SU-DHL-6 (cell line): ENCODE measurements at regions not wholly inside any gene's neighbourhood (a gene's known extent, or its start where the extent isn't known, plus 50 kb on each side); places are given as distances from the start of the nearest gene placed in this dataset.

Experiments used
- H2AFZ ChIP-seq: fragments of 200-600 bp; sonication (generic); 2 replicates; pipeline ENCODE4 v1.6.1; 2014; ENCODE audit warnings: low read depth, mild to moderate bottlenecking, moderate library complexity, mixed read lengths, antibody characterized with exemption, low read length; ENCODE audit not compliant: severe bottlenecking
- H3F3A ChIP-seq: fragments of 200-600 bp; shearing (Covaris generic); 2 replicates; pipeline ENCODE4 v1.6.0; 2016; ENCODE audit warnings: antibody characterized with exemption, mild to moderate bottlenecking; ENCODE audit not compliant: insufficient read depth
- H3K27ac ChIP-seq: fragments of 200-600 bp; sonication (generic); 2 replicates; pipeline ENCODE4 v1.5.1; 2016; ENCODE audit warnings: low read depth, mild to moderate bottlenecking, low read length, moderate library complexity, mixed read lengths
- H3K27me3 ChIP-seq: fragments of 200-600 bp; sonication (generic), shearing (Covaris generic); 2 replicates; pipeline ENCODE4 v1.6.0; 2014; ENCODE audit warnings: mild to moderate bottlenecking, low read length
- H3K36me3 ChIP-seq: fragments of 200-600 bp; sonication (generic); 2 replicates; pipeline ENCODE4 v1.6.1; 2014; ENCODE audit warnings: mild to moderate bottlenecking, low read length, mixed read lengths
- H3K4me2 ChIP-seq: fragments of 300-600, 200-600 bp; shearing (Covaris generic), sonication (generic); 2 replicates; pipeline ENCODE4 v1.6.0; 2014; ENCODE audit warnings: low read length, low read depth, mild to moderate bottlenecking; ENCODE audit not compliant: poor library complexity, severe bottlenecking
- H3K4me3 ChIP-seq: fragments of 200-600 bp; sonication (generic); 2 replicates; pipeline ENCODE4 v1.5.1; 2014; ENCODE audit warnings: antibody characterized with exemption, low read length, mild to moderate bottlenecking, mixed read lengths; ENCODE audit not compliant: insufficient read depth, poor library complexity, severe bottlenecking
- H3K79me2 ChIP-seq: fragments of 200-600 bp; sonication (generic); 2 replicates; pipeline ENCODE4 v1.6.1; 2014; ENCODE audit warnings: mild to moderate bottlenecking, low read length, moderate library complexity; ENCODE audit not compliant: insufficient read depth
- H3K9ac ChIP-seq: fragments of 200-600 bp; sonication (generic); 2 replicates; pipeline ENCODE4 v1.7.0; 2014; ENCODE audit warnings: mild to moderate bottlenecking, low read length
- H3K9me2 ChIP-seq: fragments of 200-600 bp; sonication (generic); replicated peaks from 2 replicates; pipeline ENCODE4 v1.6.1; 2014; ENCODE audit warnings: low read length; ENCODE audit not compliant: insufficient read depth
- H3K9me3 ChIP-seq: fragments of 200-600 bp; sonication (generic); 2 replicates; pipeline ENCODE4 v1.6.1; 2014; ENCODE audit warnings: low read length, mixed read lengths; ENCODE audit not compliant: insufficient read depth
- H4K20me1 ChIP-seq: fragments of 200-600 bp; sonication (generic); 2 replicates; pipeline ENCODE4 v1.6.1; 2014; ENCODE audit warnings: low read depth, mild to moderate bottlenecking, antibody characterized with exemption, low read length, moderate library complexity, mixed read lengths
- CTCF ChIP-seq: fragments of 200-600 bp; sonication (generic); IDR thresholded peaks from one replicate; pipeline ENCODE4 v1.5.1; 2017; ENCODE audit warnings: antibody characterized with exemption, mild to moderate bottlenecking, low read length, moderate library complexity; ENCODE audit not compliant: insufficient read depth, poor library complexity, severe bottlenecking
- EZH2phosphoT487 ChIP-seq: fragments of 200-600 bp; sonication (generic), shearing (Covaris generic); conservative IDR thresholded peaks from 2 replicates; pipeline ENCODE4 v1.6.1; 2018; ENCODE audit warnings: mild to moderate bottlenecking, antibody characterized with exemption, low read length, moderate library complexity, mixed read lengths

GRCh38 chr13:106152047-106152446, 383.4 kb downstream of the EFNB2 start:
- H3K9me3 ChIP-seq = no peaks in the 10 kb centered on the region
- no peaks in the 10 kb centered on the region for H3F3A ChIP-seq
- H2AFZ ChIP-seq = no peak overlapping the region
- no peaks in the 10 kb centered on the region for H3K9me2 ChIP-seq
- no peak overlapping the region for H3K4me2 ChIP-seq
- no peaks in the 10 kb centered on the region for H3K79me2 ChIP-seq
- H3K27ac ChIP-seq = no peak overlapping the region
- H3K9ac ChIP-seq = no peak overlapping the region
- H3K27me3 ChIP-seq = no peaks in the 10 kb centered on the region
- H3K36me3 ChIP-seq = no peaks in the 10 kb centered on the region
- H3K4me3 ChIP-seq = no peak overlapping the region
- TF ChIP-seq EZH2phosphoT487 (no peak), CTCF (no peak)
- H4K20me1 ChIP-seq = no peaks in the 10 kb centered on the region

- no peaks in the 10 kb centered on the region for H3K27me3 ChIP-seq
- no peaks in the 10 kb centered on the region for H4K20me1 ChIP-seq
- no peak for TF ChIP-seq CTCF
- no peak for TF ChIP-seq EZH2phosphoT487
- H3K4me2 ChIP-seq = no peak overlapping the region
- H3F3A ChIP-seq = no peaks in the 10 kb centered on the region
- H3K27ac ChIP-seq = no peak overlapping the region
- no peaks in the 10 kb centered on the region for H3K79me2 ChIP-seq
- no peaks in the 10 kb centered on the region for H3K9me2 ChIP-seq
- H3K36me3 ChIP-seq = no peaks in the 10 kb centered on the region
- H3K9ac ChIP-seq = no peak overlapping the region
- no peak overlapping the region for H3K4me3 ChIP-seq
- H2AFZ ChIP-seq = no peak overlapping the region
- no peaks in the 10 kb centered on the region for H3K9me3 ChIP-seq
Observed at GRCh38 chr13:106151056-106151699, 384.3 kb downstream of the EFNB2 start.

- Histone ChIP-seq H3K9me2 (no peaks in the 10 kb centered on the region), H3K4me3 (no peak overlapping the region), H3K79me2 (no peaks in the 10 kb centered on the region), H3F3A (no peaks in the 10 kb centered on the region), H3K36me3 (no peaks in the 10 kb centered on the region), H2AFZ (no peak overlapping the region), H3K27ac (no peak overlapping the region), H3K4me2 (no peak overlapping the region), H3K9me3 (no peaks in the 10 kb centered on the region), H3K27me3 (no peaks in the 10 kb centered on the region), H3K9ac (no peak overlapping the region), H4K20me1 (no peaks in the 10 kb centered on the region)
- no peak for TF ChIP-seq EZH2phosphoT487
- TF ChIP-seq CTCF = no peak
Observed at GRCh38 chr13:106145997-106146864, 389.2 kb downstream of the EFNB2 start.
